H1 (cell line): ENCODE measurements at regions not wholly inside any gene's neighbourhood (a gene's known extent, or its start where the extent isn't known, plus 50 kb on each side); places are given as distances from the start of the nearest gene placed in this dataset.

Source experiments
- BRCA1 ChIP-seq: IDR thresholded peaks from 2 replicates; pipeline ENCODE4 v1.6.1; 2012; ENCODE audit warnings: low read depth, low read length, improper control_type of control experiment
- EGR1 ChIP-seq: IDR thresholded peaks from 2 replicates; pipeline ENCODE4 v1.6.1; 2011; ENCODE audit warnings: low read depth, low read length, borderline replicate concordance
- EP300 ChIP-seq, 2 experiments: IDR thresholded peaks; 1 replicate in 1 of 2; 2 replicates in 1 of 2; pipeline ENCODE4 v1.6.1; 2011 to 2012; ENCODE audit warnings: low read depth in 2 of 2, low read length in 2 of 2, mild to moderate bottlenecking in 2 of 2, borderline replicate concordance in 1 of 2, inconsistent platforms in 1 of 2, moderate library complexity in 1 of 2
- FOSL1 ChIP-seq: IDR thresholded peaks from 2 replicates; pipeline ENCODE4 v1.6.1; 2011; ENCODE audit warnings: mild to moderate bottlenecking, low read depth, low read length, moderate library complexity; ENCODE audit not compliant: insufficient read depth
- GABPA ChIP-seq: IDR thresholded peaks from 2 replicates; pipeline ENCODE4 v1.6.1; 2011; ENCODE audit warnings: mild to moderate bottlenecking, low read length, moderate library complexity, borderline replicate concordance; ENCODE audit not compliant: insufficient read depth
- NANOG ChIP-seq: IDR thresholded peaks from 2 replicates; pipeline ENCODE4 v1.6.1; 2011; ENCODE audit warnings: low read length, low read depth, mild to moderate bottlenecking, inconsistent platforms; ENCODE audit not compliant: insufficient read depth, poor library complexity, severe bottlenecking
- POLR2A ChIP-seq, 2 experiments: IDR thresholded peaks; 1 replicate in 1 of 2; 2 replicates in 1 of 2; pipeline ENCODE4 v1.6.1; 2011; ENCODE audit warnings: low read depth in 2 of 2, low read length in 2 of 2, mild to moderate bottlenecking in 2 of 2; ENCODE audit errors: control extremely low read depth in 1 of 2
- POLR2AphosphoS5 ChIP-seq: IDR thresholded peaks from 2 replicates; pipeline ENCODE4 v1.6.1; 2011; ENCODE audit warnings: low read depth, low read length
- RAD21 ChIP-seq, 2 experiments: IDR thresholded peaks in 1 of 2; conservative IDR thresholded peaks in 1 of 2; 2 replicates each; pipeline ENCODE4 v1.6.1; 2011; ENCODE audit warnings: low read depth in 2 of 2, low read length in 2 of 2, improper control_type of control experiment in 1 of 2, inconsistent platforms in 1 of 2, mild to moderate bottlenecking in 1 of 2, moderate library complexity in 1 of 2
- SIRT6 ChIP-seq: IDR thresholded peaks from one replicate; pipeline ENCODE4 v1.7.1; 2012; ENCODE audit warnings: low read length, inconsistent platforms
- SUZ12 ChIP-seq: fragments of 200-600 bp; sonication (generic); IDR thresholded peaks from 2 replicates; pipeline ENCODE4 v1.6.1; 2012; ENCODE audit warnings: mild to moderate bottlenecking, inconsistent platforms, low read length, moderate library complexity, mixed read lengths
- TBP ChIP-seq: IDR thresholded peaks from 2 replicates; pipeline ENCODE4 v1.6.1; 2011; ENCODE audit warnings: low read depth, low read length, improper control_type of control experiment
- YY1 ChIP-seq: IDR thresholded peaks from 2 replicates; pipeline ENCODE4 v1.6.1; 2011; ENCODE audit warnings: low read depth, mild to moderate bottlenecking, low read length
- TF ChIP-seq, protein P1 (sequence below), 3 experiments: IDR thresholded peaks; 1 replicate in 2 of 3; 2 replicates in 1 of 3; pipeline versions ENCODE4 v1.5.1 to v1.6.1; 2011; ENCODE audit warnings: low read length in 3 of 3, mild to moderate bottlenecking in 3 of 3, inconsistent platforms in 2 of 3, low read depth in 1 of 3, moderate library complexity in 1 of 3; ENCODE audit not compliant: insufficient read depth in 1 of 3; ENCODE audit errors: control extremely low read depth in 1 of 3

- TF ChIP-seq BRCA1, result no peak
- TF ChIP-seq, protein P1, sequence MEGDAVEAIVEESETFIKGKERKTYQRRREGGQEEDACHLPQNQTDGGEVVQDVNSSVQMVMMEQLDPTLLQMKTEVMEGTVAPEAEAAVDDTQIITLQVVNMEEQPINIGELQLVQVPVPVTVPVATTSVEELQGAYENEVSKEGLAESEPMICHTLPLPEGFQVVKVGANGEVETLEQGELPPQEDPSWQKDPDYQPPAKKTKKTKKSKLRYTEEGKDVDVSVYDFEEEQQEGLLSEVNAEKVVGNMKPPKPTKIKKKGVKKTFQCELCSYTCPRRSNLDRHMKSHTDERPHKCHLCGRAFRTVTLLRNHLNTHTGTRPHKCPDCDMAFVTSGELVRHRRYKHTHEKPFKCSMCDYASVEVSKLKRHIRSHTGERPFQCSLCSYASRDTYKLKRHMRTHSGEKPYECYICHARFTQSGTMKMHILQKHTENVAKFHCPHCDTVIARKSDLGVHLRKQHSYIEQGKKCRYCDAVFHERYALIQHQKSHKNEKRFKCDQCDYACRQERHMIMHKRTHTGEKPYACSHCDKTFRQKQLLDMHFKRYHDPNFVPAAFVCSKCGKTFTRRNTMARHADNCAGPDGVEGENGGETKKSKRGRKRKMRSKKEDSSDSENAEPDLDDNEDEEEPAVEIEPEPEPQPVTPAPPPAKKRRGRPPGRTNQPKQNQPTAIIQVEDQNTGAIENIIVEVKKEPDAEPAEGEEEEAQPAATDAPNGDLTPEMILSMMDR (IDR thresholded peaks at IDR 0.05; ENCODE audit: control extremely low read depth in 1 of 3, insufficient read depth in 1 of 3, low read depth in 1 of 3, low read length in 3 of 3), result no peak
- no peak for TF ChIP-seq POLR2A (IDR thresholded peaks at IDR 0.05; ENCODE audit: control extremely low read depth in 1 of 2, low read depth in 2 of 2, low read length in 2 of 2)
- no peak for TF ChIP-seq GABPA
- no peak for TF ChIP-seq FOSL1
- TF ChIP-seq POLR2AphosphoS5, result no peak
- TF ChIP-seq TBP, result no peak
- no peak for TF ChIP-seq NANOG
- no peak for TF ChIP-seq YY1
- TF ChIP-seq SUZ12, result no peak
- no peak for TF ChIP-seq RAD21 (IDR thresholded peaks at IDR 0.05 in 1 of 2, conservative IDR thresholded peaks at IDR 0.05 in 1 of 2; ENCODE audit: low read depth in 2 of 2, low read length in 2 of 2)
- TF ChIP-seq EP300 (IDR thresholded peaks at IDR 0.05; ENCODE audit: borderline replicate concordance in 1 of 2, low read depth in 2 of 2, low read length in 2 of 2), result no peak
- TF ChIP-seq EGR1, result no peak
- TF ChIP-seq SIRT6, result no peak
These were observed 155.3 kb upstream of the ZNF217 start for GRCh38 chr20:53748821-53749421.
